Fibroblast of upper back skin (primary cell): ENCODE measurements at regions not wholly inside any gene's neighbourhood (a gene's known extent, or its start where the extent isn't known, plus 50 kb on each side); places are given as distances from the start of the nearest gene placed in this dataset.
A peak's percentile ranks its signal among the peaks of the same experiment; 100 is the strongest.

ENCODE experiments used
- DNase-seq: peaks from one replicate; pipeline ENCODE4 v3.0.0-alpha.2; 2013

DNA sequence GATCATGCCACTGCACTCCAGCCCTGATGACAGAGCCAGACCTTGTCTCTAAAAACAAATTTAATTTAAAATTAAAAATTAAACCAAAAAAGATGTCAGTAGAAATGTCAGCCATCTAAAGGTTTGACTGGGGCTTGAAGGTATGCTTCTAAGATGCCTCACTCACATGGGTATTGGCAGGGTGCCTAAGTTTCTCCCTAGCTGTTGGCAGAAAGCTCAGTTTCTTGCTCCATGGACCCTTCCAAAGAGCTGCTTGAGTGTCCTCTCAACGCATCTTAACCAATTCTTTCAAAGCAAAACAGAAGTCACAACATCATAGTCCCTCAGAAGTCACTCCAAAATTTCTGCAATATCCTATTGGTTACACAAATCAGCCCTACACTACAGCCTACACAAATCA lies 231.0 kb upstream of the ADGRL2 start:
- DNase-seq, result no peak

DNA sequence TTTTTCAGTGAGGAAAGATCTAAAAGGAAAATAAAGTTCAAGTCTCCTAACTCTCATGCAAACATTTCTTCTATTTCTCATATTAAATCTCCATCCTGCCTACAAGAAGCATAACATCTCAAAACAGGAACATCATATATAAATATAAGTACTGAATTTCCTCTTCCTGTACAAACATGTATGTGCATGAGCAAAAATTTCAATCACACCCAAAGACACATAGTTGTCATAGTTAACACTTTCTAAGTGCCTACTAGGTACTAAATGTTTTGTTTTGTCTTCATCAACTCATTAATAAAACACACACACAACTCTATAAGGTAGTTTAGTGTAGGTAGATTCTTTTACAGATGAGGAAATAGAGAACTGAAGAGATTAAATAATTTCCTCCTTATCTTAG lies 237.1 kb upstream of the ADGRL2 start:
- DNase-seq, result no peak

DNA sequence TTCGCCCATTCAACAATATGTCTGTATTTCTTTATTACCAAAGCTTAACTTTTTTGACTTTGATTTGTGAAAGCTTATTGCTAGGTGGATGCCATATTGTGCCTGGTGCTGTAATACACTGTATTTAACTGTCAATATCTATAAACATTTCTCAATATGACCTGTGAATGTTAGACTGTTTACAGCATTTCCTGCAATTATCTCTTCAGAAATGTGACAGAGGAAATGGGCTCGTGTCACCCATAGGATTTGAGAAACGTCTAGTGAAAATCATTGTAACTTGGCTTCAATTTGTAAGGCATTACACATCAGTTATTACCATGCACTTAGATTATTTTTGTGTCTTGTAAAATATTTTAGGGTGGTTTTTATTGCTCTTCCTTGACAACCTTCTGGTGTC lies 237.8 kb upstream of the ADGRL2 start:
- no peak for DNase-seq

DNA sequence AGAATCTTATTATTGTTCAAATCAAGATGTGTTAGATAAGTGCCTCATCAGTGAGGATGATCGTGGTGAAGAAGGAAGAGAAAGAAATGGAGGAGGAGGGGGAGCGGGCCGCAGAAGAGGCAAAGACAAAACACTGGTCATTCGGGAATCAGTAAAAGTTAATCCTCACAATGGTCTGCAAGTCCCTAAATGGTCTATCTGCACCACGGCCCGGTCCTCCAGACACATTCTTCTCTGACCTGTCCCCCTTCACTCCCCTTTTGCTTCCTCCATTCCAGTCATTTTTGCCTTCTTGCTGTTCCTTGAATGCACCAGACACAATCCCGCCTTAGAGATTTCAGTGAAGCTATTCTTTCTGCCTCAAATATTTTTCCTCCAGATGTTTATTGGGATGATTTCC lies 240.1 kb upstream of the ADGRL2 start:
- no peak for DNase-seq

DNA sequence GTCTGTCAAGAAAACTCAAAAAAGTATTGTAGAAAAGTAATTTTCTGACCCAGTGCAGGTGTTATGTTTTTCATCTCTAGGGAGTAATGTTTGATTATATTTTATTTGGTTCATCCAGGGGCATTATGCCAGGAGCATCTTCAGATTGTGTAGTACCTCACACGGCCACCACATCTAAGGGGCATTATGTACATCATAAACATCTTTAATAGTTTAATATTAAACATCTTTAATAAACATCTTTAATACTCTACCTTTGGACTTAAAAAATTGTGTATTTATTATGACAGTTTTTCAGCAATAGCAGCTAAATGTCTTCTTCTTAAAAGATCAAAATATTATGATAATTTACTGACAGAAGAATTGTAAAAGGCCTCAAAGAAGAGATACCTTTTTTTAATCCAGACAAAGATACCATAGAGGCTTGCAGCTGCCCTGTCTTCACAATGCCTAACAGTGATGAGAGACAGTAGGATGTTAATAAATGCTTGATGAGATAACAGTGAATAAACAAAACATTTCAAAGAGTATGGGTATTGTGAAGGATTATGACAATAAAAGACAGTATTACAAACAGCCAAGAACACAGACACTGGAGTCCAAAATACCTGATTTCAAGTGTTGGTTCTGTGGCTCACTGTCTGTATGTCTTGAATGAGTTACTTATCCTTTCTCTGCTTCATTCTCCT lies 240.9 kb upstream of the ADGRL2 start:
- DNase-seq, result no peak

DNA sequence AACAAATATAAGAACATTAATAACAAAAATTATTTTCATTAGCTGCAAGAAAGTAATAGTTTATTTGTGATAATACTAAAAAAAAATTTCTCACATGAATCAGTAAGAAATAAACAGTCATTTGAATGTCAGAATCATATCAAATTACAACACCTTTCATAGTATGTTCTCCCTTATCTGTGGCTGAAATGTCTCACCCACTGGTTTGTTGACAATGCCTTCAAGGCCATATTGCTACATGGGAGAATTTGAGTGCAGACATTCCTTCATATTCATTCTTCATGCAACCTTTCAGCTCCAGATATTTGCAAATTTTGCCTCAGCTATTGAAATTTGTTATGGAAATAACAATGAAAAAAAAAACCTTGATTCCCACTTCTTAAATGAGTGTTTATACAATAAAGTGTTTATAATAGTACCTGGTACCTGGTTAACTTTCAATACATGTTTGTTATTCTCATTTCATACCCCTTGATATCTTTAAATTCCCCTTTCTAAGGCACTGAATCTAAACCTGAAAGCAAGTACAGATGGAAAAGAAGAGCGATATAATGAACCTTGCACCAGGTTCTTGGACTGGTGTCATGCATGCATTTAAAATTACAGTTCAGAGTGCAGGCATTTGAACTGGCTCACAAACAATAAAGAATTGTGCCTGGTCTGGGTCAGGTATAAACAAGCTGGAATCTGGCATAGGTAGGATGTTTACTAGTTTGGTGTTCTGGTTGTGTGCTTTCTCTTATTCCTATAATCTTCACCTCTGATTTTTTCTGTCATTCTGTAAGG lies 242.2 kb upstream of the ADGRL2 start:
- DNase-seq, result no peak

DNA sequence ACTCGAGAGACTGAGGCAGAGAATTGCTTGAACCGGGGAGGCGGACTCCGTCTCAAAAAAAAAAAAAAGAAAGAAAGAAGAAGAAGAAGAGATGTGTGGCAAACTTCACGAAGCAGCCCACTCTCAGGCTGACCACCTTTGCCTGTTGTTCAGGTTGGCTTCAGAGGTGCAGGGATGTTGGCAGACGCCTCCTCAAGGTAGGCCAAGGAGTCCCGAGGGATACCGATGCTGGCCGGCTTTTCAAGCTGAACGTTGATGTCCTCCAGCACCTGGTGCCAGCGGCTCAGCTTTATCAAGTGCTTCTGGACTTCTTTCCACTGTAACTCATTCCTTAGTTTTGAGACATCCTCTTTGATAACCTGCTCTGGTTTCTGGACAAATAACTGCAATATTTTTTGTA lies 243.8 kb upstream of the ADGRL2 start:
- DNase-seq, result no peak

DNA sequence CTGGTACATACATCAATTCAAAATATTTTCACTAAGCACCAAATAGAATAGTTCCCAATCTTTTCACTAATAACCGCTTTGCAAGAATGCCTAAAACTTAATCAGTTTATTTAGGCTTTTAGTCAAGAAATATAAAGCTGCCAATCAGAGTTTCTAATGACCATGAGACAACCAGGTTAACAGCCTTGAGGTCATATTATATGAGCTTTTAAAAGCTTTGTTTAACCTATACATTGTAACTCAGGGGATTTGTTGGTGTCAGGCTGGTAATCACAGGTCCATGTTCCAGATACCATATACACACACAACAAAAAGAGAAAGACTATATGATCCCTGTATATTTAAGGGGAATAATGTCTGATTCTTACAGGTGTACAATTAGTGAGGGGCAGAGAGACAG lies 246.2 kb upstream of the ADGRL2 start:
- no peak for DNase-seq

DNA sequence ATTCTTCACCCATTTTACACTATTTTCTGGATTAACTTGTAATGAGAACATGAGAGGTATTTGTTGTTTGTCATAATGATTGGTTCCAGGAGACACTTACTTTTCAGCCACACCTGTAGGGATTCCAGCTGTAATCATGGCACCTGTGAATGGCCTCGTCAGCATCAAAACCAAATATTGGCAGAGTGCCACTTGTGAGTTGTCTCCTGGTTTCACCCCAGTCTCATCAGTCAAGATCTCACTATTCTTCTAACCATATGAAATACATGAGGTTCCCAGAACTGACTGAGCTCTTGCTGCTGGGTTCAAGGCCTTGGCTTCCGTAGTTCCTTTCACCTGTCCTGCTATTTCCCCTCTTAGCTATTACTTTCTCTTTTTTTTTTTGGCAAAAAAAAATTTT lies 246.6 kb upstream of the ADGRL2 start:
- DNase-seq, result no peak

DNA sequence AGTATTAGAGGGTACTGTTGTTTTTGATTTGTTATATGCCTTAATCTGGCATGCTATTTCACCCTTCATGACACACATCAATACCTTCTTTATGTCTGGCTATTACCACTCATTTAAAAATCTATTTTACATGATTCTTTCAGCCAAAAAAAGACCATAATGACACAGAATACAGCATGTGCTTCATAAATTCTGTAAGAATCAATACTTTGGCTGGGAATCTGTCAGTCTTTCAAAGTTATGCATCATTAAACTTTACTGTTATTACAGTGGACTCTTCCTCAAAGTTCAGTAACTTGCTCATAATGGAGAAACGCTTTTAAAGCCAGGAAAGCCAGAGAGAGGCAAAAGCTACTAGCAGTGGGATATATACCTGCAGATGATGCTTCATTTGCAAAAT lies 247.2 kb upstream of the ADGRL2 start:
- no peak for DNase-seq

DNA sequence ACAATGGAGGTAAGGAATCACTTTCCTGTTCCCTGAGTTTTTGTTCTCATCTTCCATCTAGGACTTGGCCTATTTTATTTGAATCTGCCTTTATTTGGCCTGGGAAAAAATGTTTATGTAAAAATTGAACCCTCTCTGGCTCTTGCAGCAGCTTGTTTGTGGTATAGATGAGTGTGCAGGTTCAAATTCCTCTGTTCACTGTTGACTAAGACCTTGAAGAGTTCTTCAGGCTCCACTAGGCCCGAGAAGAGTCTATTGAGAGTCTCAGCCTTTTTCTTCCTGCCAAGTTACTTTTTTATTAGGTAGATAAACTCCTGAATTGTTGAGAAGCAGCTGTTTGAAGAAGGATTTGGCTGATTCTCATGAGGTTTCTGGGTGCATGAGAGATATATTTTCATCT lies 248.8 kb upstream of the ADGRL2 start:
- peak; percentile 11 for DNase-seq

DNA sequence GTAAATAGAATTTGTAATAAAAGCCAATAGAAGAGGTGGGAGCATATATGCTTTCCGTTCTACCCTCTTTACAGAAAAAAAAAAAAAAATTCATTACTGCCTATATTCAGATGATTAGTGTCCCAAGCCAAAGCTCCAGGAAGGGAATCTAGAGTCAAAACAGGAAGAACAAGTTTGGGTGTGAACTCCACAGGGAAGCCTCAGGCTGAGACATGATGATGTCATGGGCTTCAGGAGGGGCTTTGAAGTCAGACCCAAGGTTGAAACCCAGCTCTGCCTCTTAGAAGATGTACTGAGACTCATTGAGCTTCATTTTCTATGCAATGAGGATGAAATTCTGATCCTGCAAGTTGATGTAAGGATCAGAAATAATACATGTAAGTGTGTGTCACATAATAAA lies 250.0 kb upstream of the ADGRL2 start:
- no peak for DNase-seq

DNA sequence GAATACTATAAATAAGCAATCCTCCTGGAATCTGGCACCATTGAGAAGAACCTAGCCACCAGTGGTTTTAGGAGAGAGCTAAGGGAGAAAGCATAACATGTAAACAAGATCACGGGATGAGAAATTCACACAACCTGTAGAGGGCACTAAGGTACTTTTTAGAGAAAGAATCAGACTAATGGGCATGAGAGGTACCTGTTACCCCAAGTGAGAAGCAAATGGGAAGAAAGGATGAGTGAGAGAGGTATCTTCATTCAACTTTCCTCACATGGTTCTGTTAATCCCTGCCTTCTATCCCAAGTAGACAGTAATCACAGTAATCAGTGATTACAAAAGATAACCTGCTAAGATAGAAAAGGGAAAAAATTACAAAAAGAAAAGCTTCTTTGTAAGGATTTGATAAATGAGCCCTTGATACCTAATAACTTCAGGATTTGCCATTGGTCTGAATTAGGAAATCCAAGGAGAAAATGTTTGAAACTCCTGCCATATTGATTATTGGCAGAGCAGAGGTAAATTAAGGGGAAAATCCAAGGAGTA lies 251.1 kb upstream of the ADGRL2 start:
- DNase-seq, result peak; percentile 52

DNA sequence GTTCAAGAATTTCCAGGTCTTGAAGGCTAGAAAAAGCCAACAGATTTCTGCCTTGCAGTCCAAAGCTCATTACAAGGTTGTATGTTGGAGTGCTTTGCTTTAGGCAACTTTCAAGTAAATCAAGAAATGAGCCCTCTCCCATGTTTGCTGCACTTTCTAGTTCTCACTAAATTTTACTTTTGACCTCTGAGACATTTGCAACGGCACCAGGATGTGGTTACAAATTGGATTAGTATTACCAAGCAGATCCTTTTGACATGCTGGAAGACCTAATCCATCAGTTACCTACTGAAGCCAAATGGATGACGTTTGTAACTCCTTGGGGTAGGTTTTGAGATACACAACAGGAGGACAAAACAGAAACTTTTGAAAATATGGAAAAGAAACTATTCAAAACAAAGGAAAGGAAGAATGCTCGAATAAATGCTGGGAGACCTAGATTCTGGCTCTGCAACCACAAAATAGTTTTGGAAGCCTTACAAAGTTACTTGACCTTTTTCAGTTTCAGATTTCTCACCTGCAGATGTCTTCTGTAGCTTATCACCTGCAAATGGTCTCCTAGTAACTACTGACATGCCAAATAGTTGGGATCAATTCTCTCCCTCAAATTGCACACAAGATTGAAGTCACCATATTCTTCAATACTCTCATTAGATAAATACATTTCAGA lies 251.7 kb upstream of the ADGRL2 start:
- DNase-seq, result no peak

DNA sequence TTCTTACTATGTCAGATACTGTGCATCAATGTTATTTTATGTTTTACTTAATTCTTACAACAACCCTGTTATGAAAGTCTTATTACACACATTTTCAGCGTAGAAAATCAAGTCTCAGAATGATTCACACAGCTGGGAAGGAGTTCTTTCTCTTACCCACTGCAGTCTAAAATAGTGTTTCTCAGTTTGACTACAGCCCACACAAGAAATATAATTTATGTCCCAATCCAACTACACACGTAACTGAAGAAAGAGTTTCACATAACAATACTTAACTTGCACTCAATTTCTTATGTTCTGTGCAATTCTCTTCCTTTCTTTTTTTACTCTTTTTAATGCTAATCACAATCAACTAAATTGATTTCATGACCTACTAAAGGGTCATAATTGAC lies 252.8 kb upstream of the ADGRL2 start:
- DNase-seq, result peak; percentile 14

DNA sequence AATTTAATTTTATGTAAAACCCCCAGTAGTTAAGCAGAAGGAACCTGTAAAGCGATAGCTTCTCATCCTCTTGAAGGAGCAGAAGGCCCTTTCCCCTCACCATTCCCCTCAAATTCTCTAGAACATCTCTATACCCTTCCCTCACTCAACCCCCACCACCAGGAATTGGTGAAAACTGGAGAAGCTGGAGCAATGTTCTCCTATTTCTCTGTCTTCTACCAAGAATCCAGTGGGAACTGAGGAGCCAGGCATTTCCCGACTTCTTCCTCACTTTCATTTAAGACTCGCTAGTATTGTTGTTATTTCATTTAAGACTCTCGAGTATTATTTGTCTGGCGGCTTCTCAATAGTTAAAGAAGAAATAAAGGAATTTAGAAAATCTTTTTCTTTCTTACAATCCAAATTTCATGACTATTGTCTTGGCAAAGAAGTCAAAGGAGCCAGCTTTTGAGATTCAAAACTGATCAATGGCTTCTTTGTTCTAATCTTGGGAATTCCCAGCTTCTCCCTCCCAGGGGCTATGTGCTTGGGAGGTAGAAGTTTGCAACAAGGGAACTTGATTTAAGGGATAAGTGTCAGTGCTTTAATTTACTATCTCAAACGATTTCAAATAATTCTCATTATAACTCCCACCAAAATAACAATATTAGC lies 253.3 kb upstream of the ADGRL2 start:
- no peak for DNase-seq

DNA sequence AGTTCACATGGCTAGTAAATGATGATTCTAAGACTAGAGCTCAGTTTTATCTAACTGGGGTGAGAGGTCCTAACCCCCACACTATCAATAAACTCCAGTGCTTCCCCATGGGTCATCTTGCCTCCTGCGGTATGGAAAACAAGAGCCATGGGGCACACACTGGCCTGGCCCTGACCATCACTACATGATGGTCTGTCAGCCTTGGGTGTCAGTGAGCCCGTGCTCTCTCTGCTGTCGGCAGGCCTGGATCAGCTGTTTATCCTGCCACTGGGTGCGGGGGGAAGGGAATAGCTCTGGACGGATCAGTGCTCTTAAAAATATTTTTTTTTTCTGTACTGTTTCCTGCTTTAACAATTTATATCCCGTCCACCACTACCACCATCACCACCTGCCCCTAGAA lies 255.0 kb upstream of the ADGRL2 start:
- DNase-seq, result no peak

DNA sequence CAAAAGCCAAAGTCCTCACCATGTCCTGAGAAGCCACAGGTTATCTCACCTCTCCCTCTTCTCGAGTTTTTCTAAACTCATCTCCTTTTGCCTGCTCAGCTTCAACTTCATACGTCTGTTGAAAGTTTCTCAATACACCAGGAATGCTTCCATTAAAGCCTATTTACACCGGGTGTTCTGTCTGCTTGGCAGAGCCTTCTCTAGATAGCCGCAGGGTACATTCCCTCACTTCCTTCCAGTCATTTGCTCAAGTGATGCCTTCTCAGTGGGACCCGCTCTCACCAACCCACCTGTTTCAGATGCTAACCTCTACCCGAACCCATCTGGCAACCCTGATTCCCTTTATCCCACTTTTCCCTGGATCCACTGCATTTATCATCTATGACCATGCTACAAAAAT lies 257.0 kb upstream of the ADGRL2 start:
- no peak for DNase-seq

DNA sequence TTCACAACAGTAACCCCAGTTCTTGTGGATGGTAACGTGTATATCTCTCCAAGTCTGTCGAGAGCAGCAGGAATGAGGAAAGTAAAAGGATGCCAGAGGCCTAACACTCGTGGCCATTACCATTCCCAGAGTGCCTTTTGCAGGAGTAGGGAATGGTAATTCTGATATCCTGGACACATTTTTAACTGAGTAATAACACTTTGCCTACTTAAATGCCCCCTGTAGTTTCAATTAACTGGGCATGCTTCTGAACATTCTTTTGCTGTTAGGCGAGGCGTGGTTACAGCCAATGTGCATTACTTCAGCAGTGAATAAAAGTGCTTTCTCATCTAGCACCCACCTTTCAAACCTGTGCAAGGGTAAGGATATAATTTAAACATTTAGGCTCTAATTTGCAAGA lies 258.5 kb upstream of the ADGRL2 start:
- DNase-seq, result no peak

DNA sequence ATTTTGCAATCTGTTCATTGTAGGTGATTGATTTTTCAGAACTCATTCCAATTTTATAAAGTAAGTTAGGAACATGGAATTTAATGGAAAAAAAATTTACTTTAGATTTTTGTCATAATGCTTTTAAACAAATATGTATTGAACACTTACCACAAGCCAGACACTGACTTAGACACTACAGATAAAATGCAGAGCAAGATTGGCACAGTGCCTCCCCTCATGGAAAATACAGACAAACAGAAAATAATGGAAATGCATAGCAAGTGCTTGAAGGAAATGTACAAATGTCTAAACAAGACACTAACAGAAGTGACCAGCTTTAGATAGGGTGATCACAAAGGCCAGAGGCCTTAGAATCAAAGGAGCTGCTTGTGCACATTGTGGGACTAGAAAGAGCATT lies 260.5 kb upstream of the ADGRL2 start:
- DNase-seq, result no peak

DNA sequence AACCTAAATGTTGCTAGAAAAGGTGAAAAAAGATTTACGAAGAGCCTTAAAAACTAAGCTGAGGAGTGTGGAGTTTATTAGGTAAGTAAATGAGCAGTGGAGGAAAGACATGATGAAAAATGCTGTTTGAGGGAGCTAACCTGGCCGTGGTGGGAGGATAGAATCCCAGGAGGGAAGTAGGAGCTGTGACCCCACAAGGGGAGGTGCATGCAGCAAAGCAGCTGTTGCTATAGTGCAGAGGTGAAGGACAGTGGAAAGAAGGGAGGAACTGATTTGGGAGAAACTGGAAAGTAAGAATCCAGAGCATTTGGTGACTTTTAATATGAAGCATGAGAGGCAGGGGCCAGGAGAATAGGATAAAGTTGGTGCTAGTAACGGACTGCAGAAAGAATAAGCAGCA lies 271.7 kb upstream of the ADGRL2 start:
- no peak for DNase-seq

DNA sequence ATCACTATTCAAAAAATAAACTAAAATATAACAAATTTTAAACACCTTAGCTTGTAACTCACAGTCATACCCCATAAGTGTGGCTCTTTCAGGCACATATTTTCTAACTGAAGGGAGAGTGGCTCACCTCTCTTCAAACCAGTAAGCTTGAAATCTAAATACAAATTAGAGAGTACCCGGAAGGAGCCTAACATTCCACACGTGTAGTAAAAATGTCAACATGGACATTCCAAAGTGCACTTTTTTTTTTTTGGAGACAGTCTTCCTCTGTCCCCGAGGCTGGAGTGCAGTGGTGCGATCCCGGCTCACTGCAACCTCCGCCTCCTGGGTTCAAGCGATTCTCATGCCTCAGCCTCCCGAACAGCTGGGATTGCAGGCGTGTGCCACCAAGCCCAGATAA lies 275.6 kb upstream of the ADGRL2 start:
- DNase-seq, result no peak

DNA sequence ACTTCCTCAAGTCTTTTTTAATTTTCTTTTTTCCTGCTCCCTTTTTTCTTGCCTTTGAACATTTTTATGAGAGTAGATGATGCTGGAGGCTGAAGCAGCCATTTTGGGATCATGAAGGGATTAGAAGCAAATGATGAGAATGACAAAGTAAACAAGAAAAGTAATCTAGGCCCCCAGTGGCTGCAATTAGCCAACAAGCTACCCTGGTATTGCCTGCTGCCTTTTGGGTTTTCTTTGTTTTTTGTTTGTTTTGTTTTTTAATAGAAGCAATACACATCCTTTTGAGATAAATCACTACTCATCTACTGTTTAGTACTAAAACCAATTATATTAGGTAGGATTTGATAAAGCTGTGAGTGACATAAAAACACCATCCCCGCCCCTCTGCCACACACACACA lies 280.7 kb upstream of the ADGRL2 start:
- DNase-seq, result no peak

DNA sequence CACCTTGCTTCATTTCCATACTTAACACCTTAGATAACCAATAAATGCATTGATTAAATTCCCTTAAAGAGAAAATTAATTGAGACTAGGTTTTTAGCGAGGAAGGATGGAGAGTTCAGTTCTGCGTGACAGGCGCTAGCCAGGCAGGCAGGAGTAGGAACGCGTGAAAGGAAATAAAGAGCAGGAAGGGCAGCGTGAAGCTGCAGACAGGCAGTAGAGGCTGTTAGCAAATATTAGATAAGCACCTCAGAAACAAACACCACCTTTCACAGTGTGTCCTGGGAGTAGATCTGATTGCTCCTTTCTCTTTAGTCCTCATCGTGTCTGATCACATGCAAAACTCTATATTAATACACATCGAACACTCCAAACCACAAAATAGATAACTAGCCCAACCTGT lies 282.7 kb upstream of the ADGRL2 start:
- no peak for DNase-seq
